GM23338 (cell line): ENCODE measurements at regions not wholly inside any gene's neighbourhood (a gene's known extent, or its start where the extent isn't known, plus 50 kb on each side); places are given as distances from the start of the nearest gene placed in this dataset.

ENCODE experiments used
- ATAC-seq: fragments of 200-7000 bp; cut with Tn5 transposase; 3 replicates; pipeline ENCODE4 v1.9.1; 2020
- DNase-seq: peaks from one replicate; pipeline ENCODE4 v3.0.0-alpha.2; 2015; ENCODE audit warnings: low spot score
- H2AFZ ChIP-seq: fragments of 200-600 bp; sonication (generic); 2 replicates; pipeline ENCODE4 v1.8.0; 2016; ENCODE audit warnings: antibody characterized with exemption, mild to moderate bottlenecking, moderate library complexity
- H3F3A ChIP-seq: fragments of 200-600 bp; sonication (generic); replicated peaks from 2 replicates; pipeline ENCODE4 v1.8.0; 2017; ENCODE audit warnings: antibody characterized with exemption, mixed run types, low read depth
- H3K27ac ChIP-seq: fragments of 200-600 bp; sonication (generic); 2 replicates; pipeline ENCODE4 v1.6.1; 2016; ENCODE audit warnings: low read depth
- H3K27me3 ChIP-seq: fragments of 200-600 bp; sonication (generic); 2 replicates; pipeline ENCODE4 v1.8.0; 2016; ENCODE audit warnings: mild to moderate bottlenecking, mixed run types, moderate library complexity; ENCODE audit not compliant: insufficient read depth
- H3K36me3 ChIP-seq: fragments of 200-600 bp; sonication (generic); 2 replicates; pipeline ENCODE4 v1.8.0; 2016; ENCODE audit warnings: mild to moderate bottlenecking; ENCODE audit not compliant: insufficient read depth
- H3K4me1 ChIP-seq: fragments of 200-600 bp; sonication (generic); 2 replicates; pipeline ENCODE4 v1.8.0; 2016; ENCODE audit warnings: mild to moderate bottlenecking, moderate library complexity; ENCODE audit not compliant: insufficient read depth
- H3K4me2 ChIP-seq: fragments of 200-600 bp; sonication (generic); 2 replicates; pipeline ENCODE4 v1.7.1; 2017; ENCODE audit warnings: mixed run types
- H3K4me3 ChIP-seq: fragments of 200-600 bp; sonication (generic); 2 replicates; pipeline ENCODE4 v1.6.1; 2016; ENCODE audit warnings: mixed run types
- H3K79me2 ChIP-seq: fragments of 200-600 bp; sonication (generic); replicated peaks from 2 replicates; pipeline ENCODE4 v1.8.0; 2017; ENCODE audit warnings: mild to moderate bottlenecking; ENCODE audit not compliant: insufficient read depth
- H3K9me2 ChIP-seq: fragments of 200-600 bp; sonication (generic); 2 replicates; pipeline ENCODE4 v1.8.0; 2017; ENCODE audit not compliant: insufficient read depth
- H4K20me1 ChIP-seq: fragments of 200-600 bp; sonication (generic); replicated peaks from 2 replicates; pipeline ENCODE4 v1.8.0; 2017; ENCODE audit warnings: mild to moderate bottlenecking; ENCODE audit not compliant: insufficient read depth
- H3K27ac Mint-ChIP-seq: 2 replicates; pipeline ENCODE4 v1.8.0; 2020; ENCODE audit warnings: inconsistent platforms, mild to moderate bottlenecking, moderate library complexity, mixed read lengths
- H3K27me3 Mint-ChIP-seq: 3 replicates; pipeline ENCODE4 v1.8.0; 2022; ENCODE audit warnings: low read depth, mild to moderate bottlenecking, moderate library complexity, mixed read lengths, inconsistent platforms; ENCODE audit not compliant: insufficient read depth, poor library complexity
- H3K36me3 Mint-ChIP-seq: 3 replicates; pipeline ENCODE4 v1.8.0; 2021; ENCODE audit warnings: low read depth, mild to moderate bottlenecking, inconsistent platforms, moderate library complexity, mixed read lengths
- H3K4me1 Mint-ChIP-seq: 3 replicates; pipeline ENCODE4 v1.8.0; 2020; ENCODE audit warnings: mild to moderate bottlenecking, inconsistent platforms, mixed read lengths
- H3K4me3 Mint-ChIP-seq: 3 replicates; pipeline ENCODE4 v1.8.0; 2021; ENCODE audit warnings: moderate library complexity, mild to moderate bottlenecking, inconsistent platforms, mixed read lengths
- H3K9me3 Mint-ChIP-seq: 3 replicates; pipeline ENCODE4 v1.8.0; 2020; ENCODE audit warnings: moderate library complexity, mild to moderate bottlenecking, inconsistent platforms, mixed read lengths
- EZH2 ChIP-seq: fragments of 200-600 bp; sonication (generic); IDR thresholded peaks from one replicate; pipeline ENCODE4 v1.8.0; 2017; ENCODE audit warnings: antibody characterized with exemption, mild to moderate bottlenecking, low read depth; ENCODE audit not compliant: unreplicated experiment
- EZH2phosphoT487 ChIP-seq: fragments of 200-600 bp; sonication (generic); IDR thresholded peaks from one replicate; pipeline ENCODE4 v1.8.1; 2018; ENCODE audit warnings: antibody characterized with exemption; ENCODE audit not compliant: unreplicated experiment
- NANOG ChIP-seq: IDR thresholded peaks from 2 replicates; pipeline ENCODE4 v1.6.1; 2016; ENCODE audit warnings: antibody characterized with exemption, borderline replicate concordance
- POLR2AphosphoS5 ChIP-seq: IDR thresholded peaks from 2 replicates; pipeline ENCODE4 v1.6.1; 2016; ENCODE audit warnings: antibody characterized with exemption, low read depth
- STAT1 ChIP-seq: IDR thresholded peaks from one replicate; pipeline ENCODE4 v1.6.1; 2016; ENCODE audit warnings: antibody characterized with exemption; ENCODE audit not compliant: unreplicated experiment
- ZNF114 ChIP-seq: fragments of 250-450 bp; sonication (Bioruptor Pico); IDR thresholded peaks from 2 replicates; pipeline ENCODE4 v1.5.0; 2020; ENCODE audit warnings: mild to moderate bottlenecking, moderate library complexity
- TF ChIP-seq, protein P1 (sequence below): IDR thresholded peaks from one replicate; pipeline ENCODE4 v1.6.1; 2018; ENCODE audit warnings: antibody characterized with exemption; ENCODE audit not compliant: unreplicated experiment
- TF ChIP-seq, protein P2 (sequence below): fragments of 250-450 bp; sonication (Bioruptor Pico); IDR thresholded peaks from 2 replicates; pipeline ENCODE4 v1.5.0; 2020; ENCODE audit warnings: mild to moderate bottlenecking, moderate library complexity
- TF ChIP-seq, protein P3 (sequence below), 2 experiments: fragments of 200-600 bp in 1 of 2; sonication (generic) in 1 of 2; conservative IDR thresholded peaks; 2 replicates each; pipeline versions ENCODE4 v1.5.1 to v1.6.1; 2016 to 2017; ENCODE audit warnings: antibody characterized with exemption in 2 of 2, low read depth in 2 of 2, mild to moderate bottlenecking in 2 of 2, moderate library complexity in 1 of 2
- TF ChIP-seq, protein P4 (sequence below): IDR thresholded peaks from 2 replicates; pipeline ENCODE4 v1.6.1; 2016; ENCODE audit warnings: antibody characterized with exemption

DNA sequence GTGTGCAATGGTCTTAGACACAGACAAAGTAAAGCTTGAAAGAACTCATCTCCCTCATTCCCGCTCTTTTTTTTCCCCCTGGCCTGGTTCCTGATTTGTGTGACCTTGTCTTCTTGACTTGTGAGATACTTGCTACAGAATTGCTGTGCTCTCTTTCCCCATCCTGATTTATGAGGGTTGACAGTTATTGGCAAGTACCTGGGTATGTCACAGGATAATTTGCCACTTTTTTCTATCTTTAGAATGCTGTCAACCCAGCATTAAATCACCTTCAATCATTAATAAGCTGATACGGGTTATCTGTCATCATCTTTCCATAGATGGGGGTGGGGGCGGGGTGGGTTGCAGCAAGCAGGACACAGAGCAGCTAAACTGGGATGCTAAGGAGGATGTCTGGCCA, 144.4 kb upstream of the PRICKLE1 start:
- H3K27ac Mint-ChIP-seq, result no peak overlapping the region

More for the DNA sequence above, 144.4 kb upstream of the PRICKLE1 start:
- DNase-seq (no peak), ATAC-seq (no peak)
- H4K20me1 ChIP-seq, result no peaks in the 10 kb centered on the region
- H3K4me1 ChIP-seq, result peaks cover 7% of the 10 kb centered on the region
- TF ChIP-seq EZH2 (no peak), EZH2phosphoT487 (no peak), POLR2AphosphoS5 (no peak), ZNF114 (CRISPR knock-in tag) (no peak), NANOG (no peak), STAT1 (no peak)
- TF ChIP-seq, protein P1, sequence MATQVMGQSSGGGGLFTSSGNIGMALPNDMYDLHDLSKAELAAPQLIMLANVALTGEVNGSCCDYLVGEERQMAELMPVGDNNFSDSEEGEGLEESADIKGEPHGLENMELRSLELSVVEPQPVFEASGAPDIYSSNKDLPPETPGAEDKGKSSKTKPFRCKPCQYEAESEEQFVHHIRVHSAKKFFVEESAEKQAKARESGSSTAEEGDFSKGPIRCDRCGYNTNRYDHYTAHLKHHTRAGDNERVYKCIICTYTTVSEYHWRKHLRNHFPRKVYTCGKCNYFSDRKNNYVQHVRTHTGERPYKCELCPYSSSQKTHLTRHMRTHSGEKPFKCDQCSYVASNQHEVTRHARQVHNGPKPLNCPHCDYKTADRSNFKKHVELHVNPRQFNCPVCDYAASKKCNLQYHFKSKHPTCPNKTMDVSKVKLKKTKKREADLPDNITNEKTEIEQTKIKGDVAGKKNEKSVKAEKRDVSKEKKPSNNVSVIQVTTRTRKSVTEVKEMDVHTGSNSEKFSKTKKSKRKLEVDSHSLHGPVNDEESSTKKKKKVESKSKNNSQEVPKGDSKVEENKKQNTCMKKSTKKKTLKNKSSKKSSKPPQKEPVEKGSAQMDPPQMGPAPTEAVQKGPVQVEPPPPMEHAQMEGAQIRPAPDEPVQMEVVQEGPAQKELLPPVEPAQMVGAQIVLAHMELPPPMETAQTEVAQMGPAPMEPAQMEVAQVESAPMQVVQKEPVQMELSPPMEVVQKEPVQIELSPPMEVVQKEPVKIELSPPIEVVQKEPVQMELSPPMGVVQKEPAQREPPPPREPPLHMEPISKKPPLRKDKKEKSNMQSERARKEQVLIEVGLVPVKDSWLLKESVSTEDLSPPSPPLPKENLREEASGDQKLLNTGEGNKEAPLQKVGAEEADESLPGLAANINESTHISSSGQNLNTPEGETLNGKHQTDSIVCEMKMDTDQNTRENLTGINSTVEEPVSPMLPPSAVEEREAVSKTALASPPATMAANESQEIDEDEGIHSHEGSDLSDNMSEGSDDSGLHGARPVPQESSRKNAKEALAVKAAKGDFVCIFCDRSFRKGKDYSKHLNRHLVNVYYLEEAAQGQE, result no peak
- TF ChIP-seq, protein P2, sequence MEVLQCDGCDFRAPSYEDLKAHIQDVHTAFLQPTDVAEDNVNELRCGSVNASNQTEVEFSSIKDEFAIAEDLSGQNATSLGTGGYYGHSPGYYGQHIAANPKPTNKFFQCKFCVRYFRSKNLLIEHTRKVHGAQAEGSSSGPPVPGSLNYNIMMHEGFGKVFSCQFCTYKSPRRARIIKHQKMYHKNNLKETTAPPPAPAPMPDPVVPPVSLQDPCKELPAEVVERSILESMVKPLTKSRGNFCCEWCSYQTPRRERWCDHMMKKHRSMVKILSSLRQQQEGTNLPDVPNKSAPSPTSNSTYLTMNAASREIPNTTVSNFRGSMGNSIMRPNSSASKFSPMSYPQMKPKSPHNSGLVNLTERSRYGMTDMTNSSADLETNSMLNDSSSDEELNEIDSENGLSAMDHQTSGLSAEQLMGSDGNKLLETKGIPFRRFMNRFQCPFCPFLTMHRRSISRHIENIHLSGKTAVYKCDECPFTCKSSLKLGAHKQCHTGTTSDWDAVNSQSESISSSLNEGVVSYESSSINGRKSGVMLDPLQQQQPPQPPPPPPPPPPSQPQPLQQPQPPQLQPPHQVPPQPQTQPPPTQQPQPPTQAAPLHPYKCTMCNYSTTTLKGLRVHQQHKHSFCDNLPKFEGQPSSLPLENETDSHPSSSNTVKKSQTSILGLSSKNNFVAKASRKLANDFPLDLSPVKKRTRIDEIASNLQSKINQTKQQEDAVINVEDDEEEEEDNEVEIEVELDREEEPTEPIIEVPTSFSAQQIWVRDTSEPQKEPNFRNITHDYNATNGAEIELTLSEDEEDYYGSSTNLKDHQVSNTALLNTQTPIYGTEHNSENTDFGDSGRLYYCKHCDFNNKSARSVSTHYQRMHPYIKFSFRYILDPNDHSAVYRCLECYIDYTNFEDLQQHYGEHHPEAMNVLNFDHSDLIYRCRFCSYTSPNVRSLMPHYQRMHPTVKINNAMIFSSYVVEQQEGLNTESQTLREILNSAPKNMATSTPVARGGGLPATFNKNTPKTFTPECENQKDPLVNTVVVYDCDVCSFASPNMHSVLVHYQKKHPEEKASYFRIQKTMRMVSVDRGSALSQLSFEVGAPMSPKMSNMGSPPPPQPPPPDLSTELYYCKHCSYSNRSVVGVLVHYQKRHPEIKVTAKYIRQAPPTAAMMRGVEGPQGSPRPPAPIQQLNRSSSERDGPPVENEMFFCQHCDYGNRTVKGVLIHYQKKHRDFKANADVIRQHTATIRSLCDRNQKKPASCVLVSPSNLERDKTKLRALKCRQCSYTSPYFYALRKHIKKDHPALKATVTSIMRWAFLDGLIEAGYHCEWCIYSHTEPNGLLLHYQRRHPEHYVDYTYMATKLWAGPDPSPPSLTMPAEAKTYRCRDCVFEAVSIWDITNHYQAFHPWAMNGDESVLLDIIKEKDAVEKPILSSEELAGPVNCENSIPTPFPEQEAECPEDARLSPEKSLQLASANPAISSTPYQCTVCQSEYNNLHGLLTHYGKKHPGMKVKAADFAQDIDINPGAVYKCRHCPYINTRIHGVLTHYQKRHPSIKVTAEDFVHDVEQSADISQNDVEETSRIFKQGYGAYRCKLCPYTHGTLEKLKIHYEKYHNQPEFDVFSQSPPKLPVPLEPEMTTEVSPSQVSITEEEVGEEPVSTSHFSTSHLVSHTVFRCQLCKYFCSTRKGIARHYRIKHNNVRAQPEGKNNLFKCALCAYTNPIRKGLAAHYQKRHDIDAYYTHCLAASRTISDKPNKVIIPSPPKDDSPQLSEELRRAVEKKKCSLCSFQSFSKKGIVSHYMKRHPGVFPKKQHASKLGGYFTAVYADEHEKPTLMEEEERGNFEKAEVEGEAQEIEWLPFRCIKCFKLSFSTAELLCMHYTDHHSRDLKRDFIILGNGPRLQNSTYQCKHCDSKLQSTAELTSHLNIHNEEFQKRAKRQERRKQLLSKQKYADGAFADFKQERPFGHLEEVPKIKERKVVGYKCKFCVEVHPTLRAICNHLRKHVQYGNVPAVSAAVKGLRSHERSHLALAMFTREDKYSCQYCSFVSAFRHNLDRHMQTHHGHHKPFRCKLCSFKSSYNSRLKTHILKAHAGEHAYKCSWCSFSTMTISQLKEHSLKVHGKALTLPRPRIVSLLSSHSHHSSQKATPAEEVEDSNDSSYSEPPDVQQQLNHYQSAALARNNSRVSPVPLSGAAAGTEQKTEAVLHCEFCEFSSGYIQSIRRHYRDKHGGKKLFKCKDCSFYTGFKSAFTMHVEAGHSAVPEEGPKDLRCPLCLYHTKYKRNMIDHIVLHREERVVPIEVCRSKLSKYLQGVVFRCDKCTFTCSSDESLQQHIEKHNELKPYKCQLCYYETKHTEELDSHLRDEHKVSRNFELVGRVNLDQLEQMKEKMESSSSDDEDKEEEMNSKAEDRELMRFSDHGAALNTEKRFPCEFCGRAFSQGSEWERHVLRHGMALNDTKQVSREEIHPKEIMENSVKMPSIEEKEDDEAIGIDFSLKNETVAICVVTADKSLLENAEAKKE (CRISPR knock-in tag), result no peak
- TF ChIP-seq, protein P3, sequence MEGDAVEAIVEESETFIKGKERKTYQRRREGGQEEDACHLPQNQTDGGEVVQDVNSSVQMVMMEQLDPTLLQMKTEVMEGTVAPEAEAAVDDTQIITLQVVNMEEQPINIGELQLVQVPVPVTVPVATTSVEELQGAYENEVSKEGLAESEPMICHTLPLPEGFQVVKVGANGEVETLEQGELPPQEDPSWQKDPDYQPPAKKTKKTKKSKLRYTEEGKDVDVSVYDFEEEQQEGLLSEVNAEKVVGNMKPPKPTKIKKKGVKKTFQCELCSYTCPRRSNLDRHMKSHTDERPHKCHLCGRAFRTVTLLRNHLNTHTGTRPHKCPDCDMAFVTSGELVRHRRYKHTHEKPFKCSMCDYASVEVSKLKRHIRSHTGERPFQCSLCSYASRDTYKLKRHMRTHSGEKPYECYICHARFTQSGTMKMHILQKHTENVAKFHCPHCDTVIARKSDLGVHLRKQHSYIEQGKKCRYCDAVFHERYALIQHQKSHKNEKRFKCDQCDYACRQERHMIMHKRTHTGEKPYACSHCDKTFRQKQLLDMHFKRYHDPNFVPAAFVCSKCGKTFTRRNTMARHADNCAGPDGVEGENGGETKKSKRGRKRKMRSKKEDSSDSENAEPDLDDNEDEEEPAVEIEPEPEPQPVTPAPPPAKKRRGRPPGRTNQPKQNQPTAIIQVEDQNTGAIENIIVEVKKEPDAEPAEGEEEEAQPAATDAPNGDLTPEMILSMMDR (conservative IDR thresholded peaks at IDR 0.05; ENCODE audit: low read depth in 2 of 2), result no peak
- TF ChIP-seq, protein P4, sequence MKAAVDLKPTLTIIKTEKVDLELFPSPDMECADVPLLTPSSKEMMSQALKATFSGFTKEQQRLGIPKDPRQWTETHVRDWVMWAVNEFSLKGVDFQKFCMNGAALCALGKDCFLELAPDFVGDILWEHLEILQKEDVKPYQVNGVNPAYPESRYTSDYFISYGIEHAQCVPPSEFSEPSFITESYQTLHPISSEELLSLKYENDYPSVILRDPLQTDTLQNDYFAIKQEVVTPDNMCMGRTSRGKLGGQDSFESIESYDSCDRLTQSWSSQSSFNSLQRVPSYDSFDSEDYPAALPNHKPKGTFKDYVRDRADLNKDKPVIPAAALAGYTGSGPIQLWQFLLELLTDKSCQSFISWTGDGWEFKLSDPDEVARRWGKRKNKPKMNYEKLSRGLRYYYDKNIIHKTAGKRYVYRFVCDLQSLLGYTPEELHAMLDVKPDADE, result no peak
- H3K36me3 ChIP-seq, result no peaks in the 10 kb centered on the region
- H3K4me2 ChIP-seq, result no peak overlapping the region
- H3K79me2 ChIP-seq, result no peaks in the 10 kb centered on the region
- Mint-ChIP-seq H3K4me3 (no peak overlapping the region), H3K27me3 (peaks cover 4% of the 10 kb centered on the region), H3K36me3 (no peaks in the 10 kb centered on the region), H3K4me1 (peaks cover 5% of the 10 kb centered on the region), H3K9me3 (no peaks in the 10 kb centered on the region)
- no peak overlapping the region for H2AFZ ChIP-seq
- H3K4me3 ChIP-seq, result no peak overlapping the region
- H3K27ac ChIP-seq, result no peak overlapping the region
- H3F3A ChIP-seq, result no peaks in the 10 kb centered on the region
- H3K9me2 ChIP-seq, result peaks cover 9% of the 10 kb centered on the region; the same call in 1 of the 2 replicates
- H3K27me3 ChIP-seq, result no peaks in the 10 kb centered on the region
